GM12892 (cell line): ENCODE measurements at regions not wholly inside any gene's neighbourhood (a gene's known extent, or its start where the extent isn't known, plus 50 kb on each side); places are given as distances from the start of the nearest gene placed in this dataset.

ENCODE experiments used
- POLR2A ChIP-seq: IDR thresholded peaks from 2 replicates; pipeline ENCODE4 v1.6.1; 2011; ENCODE audit warnings: low read depth, low read length, control low read depth
- POLR2AphosphoS5 ChIP-seq: IDR thresholded peaks from 2 replicates; pipeline ENCODE4 v1.6.1; 2011; ENCODE audit warnings: low read depth, low read length, control low read depth
- TAF1 ChIP-seq: IDR thresholded peaks from 2 replicates; pipeline ENCODE4 v1.6.1; 2011; ENCODE audit warnings: low read depth, mild to moderate bottlenecking, control low read depth, low read length, borderline replicate concordance

DNA sequence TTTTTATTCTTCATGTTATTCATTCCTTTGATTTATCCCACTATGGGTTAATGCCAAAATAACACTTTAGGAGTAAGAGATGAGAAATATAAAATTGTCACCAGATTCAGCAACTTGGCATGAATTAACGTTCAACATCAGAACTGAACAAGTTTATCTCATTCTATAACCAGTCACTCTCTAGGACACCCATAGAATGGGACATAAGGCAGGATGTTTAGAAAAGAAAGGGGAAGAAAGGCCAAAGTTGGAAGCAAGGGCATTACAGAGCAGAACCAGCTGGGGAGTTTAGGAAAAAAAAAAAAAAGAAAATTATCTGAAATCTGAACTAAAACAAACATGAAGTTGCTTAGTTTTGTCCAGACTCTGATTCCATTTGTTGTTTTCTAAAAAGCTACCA lies 211.0 kb downstream of the PMAIP1 start:
- TF ChIP-seq TAF1 (no peak), POLR2A (no peak), POLR2AphosphoS5 (no peak)
